RWPE1 (cell line): ENCODE measurements at regions not wholly inside any gene's neighbourhood (a gene's known extent, or its start where the extent isn't known, plus 50 kb on each side); places are given as distances from the start of the nearest gene placed in this dataset.
A peak's percentile ranks its signal among the peaks of the same experiment; 100 is the strongest.

Source experiments
- CTCF ChIA-PET: fragments of 350-600 bp; sonication (Branson Sonifier 250); formaldehyde crosslinking; extraction: SDS; loops from one replicate; lab custom pipeline; 2021; lab: Yijun Ruan, JAX
- POLR2A ChIA-PET: fragments of 400-600 bp; formaldehyde crosslinking; extraction: SDS; loops from one replicate; lab custom pipeline; 2020; ENCODE audit warnings: antibody characterized with exemption; ENCODE audit not compliant: low non-redundant PET; lab: Yijun Ruan, JAX
- DNase-seq: peaks from one replicate; pipeline ENCODE4 v3.0.0; 2012; ENCODE audit warnings: low spot score
- H3K27ac ChIP-seq: fragments of 450-650 bp; 2 replicates; pipeline ENCODE4 v1.5.1; 2017
- TF ChIP-seq, protein P1 (sequence below): fragments of 450-650 bp; conservative IDR thresholded peaks from 2 replicates; pipeline ENCODE4 v1.5.1; 2017; ENCODE audit warnings: low read depth, mild to moderate bottlenecking

DNA sequence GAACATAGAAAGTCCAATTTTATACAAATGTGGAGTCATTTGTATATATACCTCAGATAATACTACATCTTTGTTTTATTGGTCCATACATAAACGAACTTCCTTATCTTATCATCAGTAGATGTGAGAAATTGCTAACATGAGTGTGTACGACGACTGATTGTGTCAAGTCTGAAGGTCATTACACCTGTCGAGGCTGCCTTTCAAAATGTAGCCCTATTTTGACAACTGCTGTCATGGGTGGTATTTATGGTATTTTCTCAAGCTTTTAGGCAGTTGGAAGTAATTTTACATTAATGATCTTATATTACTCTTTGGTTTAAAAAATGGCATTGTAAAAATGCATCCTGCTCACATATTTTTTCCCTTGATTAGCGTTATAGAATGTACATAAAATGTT is 183.7 kb upstream of the DNAJC19 start:
- ChIA-PET POLR2A (no interaction called here), CTCF (no interaction called here)
- TF ChIP-seq, protein P1, sequence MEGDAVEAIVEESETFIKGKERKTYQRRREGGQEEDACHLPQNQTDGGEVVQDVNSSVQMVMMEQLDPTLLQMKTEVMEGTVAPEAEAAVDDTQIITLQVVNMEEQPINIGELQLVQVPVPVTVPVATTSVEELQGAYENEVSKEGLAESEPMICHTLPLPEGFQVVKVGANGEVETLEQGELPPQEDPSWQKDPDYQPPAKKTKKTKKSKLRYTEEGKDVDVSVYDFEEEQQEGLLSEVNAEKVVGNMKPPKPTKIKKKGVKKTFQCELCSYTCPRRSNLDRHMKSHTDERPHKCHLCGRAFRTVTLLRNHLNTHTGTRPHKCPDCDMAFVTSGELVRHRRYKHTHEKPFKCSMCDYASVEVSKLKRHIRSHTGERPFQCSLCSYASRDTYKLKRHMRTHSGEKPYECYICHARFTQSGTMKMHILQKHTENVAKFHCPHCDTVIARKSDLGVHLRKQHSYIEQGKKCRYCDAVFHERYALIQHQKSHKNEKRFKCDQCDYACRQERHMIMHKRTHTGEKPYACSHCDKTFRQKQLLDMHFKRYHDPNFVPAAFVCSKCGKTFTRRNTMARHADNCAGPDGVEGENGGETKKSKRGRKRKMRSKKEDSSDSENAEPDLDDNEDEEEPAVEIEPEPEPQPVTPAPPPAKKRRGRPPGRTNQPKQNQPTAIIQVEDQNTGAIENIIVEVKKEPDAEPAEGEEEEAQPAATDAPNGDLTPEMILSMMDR: no peak
- no peak for DNase-seq
- no peak overlapping the region for H3K27ac ChIP-seq

GRCh38 chr3:181134873-181135272 is 145.3 kb upstream of the DNAJC19 start:
- DNase-seq: no peak
- TF ChIP-seq, protein P1: no peak
- ChIA-PET POLR2A (no interaction called here), CTCF (no interaction called here)
- no peak overlapping the region for H3K27ac ChIP-seq

GRCh38 chr3:181133832-181134231 is 144.3 kb upstream of the DNAJC19 start:
- TF ChIP-seq, protein P1: no peak
- no peak for DNase-seq
- H3K27ac ChIP-seq: no peak overlapping the region
- CTCF ChIA-PET: no interaction called here
- POLR2A ChIA-PET: no interaction called here

DNA sequence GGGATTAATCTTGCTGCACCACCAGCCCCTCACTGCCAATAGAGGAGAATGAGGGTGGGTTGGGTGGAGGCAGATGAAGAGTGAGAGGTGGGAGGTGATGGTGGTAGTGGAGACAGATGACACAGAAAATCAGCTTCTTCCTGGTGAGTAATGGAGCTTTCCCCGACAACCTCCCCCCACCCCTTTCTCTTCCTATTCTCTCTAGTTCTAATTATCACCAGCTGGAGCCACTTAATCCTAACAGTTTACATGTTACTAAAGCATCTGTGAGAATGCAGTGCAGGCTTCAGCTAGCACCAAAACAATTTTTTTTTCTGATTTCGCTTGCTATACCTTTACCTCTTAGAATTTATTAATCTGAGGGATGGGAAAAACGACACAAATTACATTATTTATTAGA is 116.1 kb upstream of the DNAJC19 start:
- TF ChIP-seq, protein P1: no peak
- DNase-seq: no peak
- POLR2A ChIA-PET: no interaction called here
- CTCF ChIA-PET: no interaction called here
- H3K27ac ChIP-seq: no peak overlapping the region

GRCh38 chr3:181103605-181104004 is 114.1 kb upstream of the DNAJC19 start:
- TF ChIP-seq, protein P1: 0 out of 2 replicates have a peak, but pooled peaks have one; percentile 12
- peak; percentile 3 for DNase-seq
- no peak overlapping the region for H3K27ac ChIP-seq
- ChIA-PET CTCF (interaction anchor here (0.6 kb wide), 3 partner anchors 16 to 192 kb away, joined by 3 to 5 read pairs (median 4); no protein-coding TSS in a partner anchor), POLR2A (no interaction called here)

DNA sequence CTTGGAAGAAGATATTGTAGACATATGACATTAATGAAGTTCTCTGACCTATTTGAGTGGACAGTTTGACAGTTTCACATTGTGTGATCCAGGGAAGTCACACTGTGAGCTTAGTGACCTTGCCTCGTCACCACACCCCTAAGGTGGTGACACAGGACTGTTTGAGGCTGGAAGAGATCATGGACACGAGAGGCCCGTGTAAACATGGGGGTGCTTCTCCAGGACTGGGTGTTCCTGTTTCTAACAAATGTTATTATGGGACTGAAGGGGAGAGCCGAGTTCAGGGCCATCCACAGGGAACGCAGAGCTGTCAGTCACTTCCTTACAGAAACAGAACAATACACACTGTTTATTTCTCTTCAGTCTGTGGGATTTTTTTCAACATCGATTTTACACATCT is 96.5 kb upstream of the DNAJC19 start:
- no peak overlapping the region for H3K27ac ChIP-seq
- ChIA-PET CTCF (interaction anchor here (0.5 kb wide), 1 partner anchor 1068 kb away, joined by 4 read pairs; no protein-coding TSS in a partner anchor), POLR2A (no interaction called here)
- TF ChIP-seq, protein P1: no peak
- no peak for DNase-seq
